ENCODE measurements at regions not wholly inside any gene's neighbourhood (a gene's known extent, or its start where the extent isn't known, plus 50 kb on each side); places are given as distances from the start of the nearest gene placed in this dataset.

DNA sequence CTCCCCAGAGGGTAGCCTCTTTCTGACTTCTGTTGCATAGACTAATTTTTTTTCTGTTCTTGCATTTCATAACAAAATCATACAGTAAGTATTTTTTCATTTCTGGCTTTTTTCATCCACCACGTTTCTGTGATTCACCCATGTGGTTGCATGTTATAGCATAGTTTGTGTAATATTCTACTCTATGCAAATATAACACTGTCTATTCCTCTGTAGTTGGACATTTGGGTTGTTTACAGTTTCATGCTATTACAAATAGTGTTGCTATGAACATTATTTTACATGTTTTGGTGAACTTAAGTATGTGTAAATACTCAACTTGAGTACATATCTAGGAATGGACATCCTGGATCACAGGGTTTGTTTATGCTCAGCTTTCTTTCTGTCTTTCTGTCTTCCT is 187.2 kb upstream of the KCNG1 start:
- Histone ChIP-seq H2AFZ (ENCODE audit: control insufficient read depth, low read length) (no peak overlapping the region), H3K27me3 (ENCODE audit: control insufficient read depth, extremely low read depth, insufficient read depth, low read length) (peaks cover 7% of the 10 kb centered on the region), H4K20me1 (ENCODE audit: control insufficient read depth, extremely low read depth, insufficient read depth, low read length) (no peaks in the 10 kb centered on the region), H3K9me1 (ENCODE audit: control insufficient read depth, extremely low read depth, insufficient read depth, low read length) (no peaks in the 10 kb centered on the region), H3K36me3 (ENCODE audit: control insufficient read depth in 2 of 2, extremely low read depth in 1 of 2, insufficient read depth in 2 of 2, low read length in 2 of 2) (no peaks in the 10 kb centered on the region), H3K9me3 (ENCODE audit: control insufficient read depth, low read depth, low read length) (no peaks in the 10 kb centered on the region), H3K9ac (ENCODE audit: control insufficient read depth, extremely low read depth, insufficient read depth, low read length) (no peak overlapping the region), H3K27ac (ENCODE audit: control insufficient read depth, insufficient read depth, low read length) (no peak overlapping the region), H3K79me2 (ENCODE audit: control insufficient read depth, insufficient read depth, low read length) (no peaks in the 10 kb centered on the region), H3K4me2 (ENCODE audit: control insufficient read depth, extremely low read depth, insufficient read depth, low read depth, low read length) (no peak overlapping the region), H3K4me3 (ENCODE audit: control insufficient read depth in 2 of 3, extremely low read depth in 1 of 3, insufficient read depth in 2 of 3, low read depth in 1 of 3, low read length in 3 of 3) (no peak overlapping the region), H3K4me1 (ENCODE audit: control insufficient read depth, extremely low read depth, insufficient read depth, low read length) (peaks cover 7% of the 10 kb centered on the region)
- TF ChIP-seq, protein P1, sequence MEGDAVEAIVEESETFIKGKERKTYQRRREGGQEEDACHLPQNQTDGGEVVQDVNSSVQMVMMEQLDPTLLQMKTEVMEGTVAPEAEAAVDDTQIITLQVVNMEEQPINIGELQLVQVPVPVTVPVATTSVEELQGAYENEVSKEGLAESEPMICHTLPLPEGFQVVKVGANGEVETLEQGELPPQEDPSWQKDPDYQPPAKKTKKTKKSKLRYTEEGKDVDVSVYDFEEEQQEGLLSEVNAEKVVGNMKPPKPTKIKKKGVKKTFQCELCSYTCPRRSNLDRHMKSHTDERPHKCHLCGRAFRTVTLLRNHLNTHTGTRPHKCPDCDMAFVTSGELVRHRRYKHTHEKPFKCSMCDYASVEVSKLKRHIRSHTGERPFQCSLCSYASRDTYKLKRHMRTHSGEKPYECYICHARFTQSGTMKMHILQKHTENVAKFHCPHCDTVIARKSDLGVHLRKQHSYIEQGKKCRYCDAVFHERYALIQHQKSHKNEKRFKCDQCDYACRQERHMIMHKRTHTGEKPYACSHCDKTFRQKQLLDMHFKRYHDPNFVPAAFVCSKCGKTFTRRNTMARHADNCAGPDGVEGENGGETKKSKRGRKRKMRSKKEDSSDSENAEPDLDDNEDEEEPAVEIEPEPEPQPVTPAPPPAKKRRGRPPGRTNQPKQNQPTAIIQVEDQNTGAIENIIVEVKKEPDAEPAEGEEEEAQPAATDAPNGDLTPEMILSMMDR (optimal IDR thresholded peaks at IDR 0.05 in 1 of 3, IDR thresholded peaks at IDR 0.05 in 1 of 3, conservative IDR thresholded peaks at IDR 0.05 in 1 of 3; ENCODE audit: extremely low read depth in 1 of 3, insufficient read depth in 2 of 3, low read length in 3 of 3): no peak
- no peak for TF ChIP-seq EZH2 (IDR thresholded peaks at IDR 0.05; ENCODE audit: low read length)
- dilution Hi-C loops (cut with MboI; ENCODE audit: extremely low pct_ligation_motif_present, low sequenced_read_pairs): no loop called here
- no peak for DNase-seq (ENCODE audit: low read depth, low spot score)
- no peak for FAIRE-seq

DNA sequence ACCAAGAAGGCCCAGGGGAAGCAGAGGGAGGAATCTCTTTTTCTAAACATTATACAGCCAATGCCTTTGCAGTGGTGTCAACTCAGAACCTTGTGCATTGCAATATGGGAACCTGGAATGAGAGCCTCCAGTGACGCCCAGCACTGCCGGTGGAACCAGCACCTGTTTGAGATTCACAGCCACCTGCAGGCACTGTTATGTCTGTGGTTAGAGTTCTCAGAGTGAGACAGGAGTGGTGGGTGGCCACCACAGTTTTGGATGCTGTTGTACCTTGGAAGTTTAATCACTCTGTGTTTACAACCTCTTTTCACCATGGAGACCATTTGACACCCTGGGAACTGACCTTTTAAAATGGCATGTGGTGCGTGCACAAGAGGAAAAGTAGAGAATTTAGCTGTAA is 185.3 kb upstream of the KCNG1 start:
- no peak for DNase-seq (ENCODE audit: low read depth, low spot score)
- Histone ChIP-seq H3K4me1 (ENCODE audit: control insufficient read depth, extremely low read depth, insufficient read depth, low read length) (peaks cover 7% of the 10 kb centered on the region), H3K9me3 (ENCODE audit: control insufficient read depth, low read depth, low read length) (no peaks in the 10 kb centered on the region), H3K9ac (ENCODE audit: control insufficient read depth, extremely low read depth, insufficient read depth, low read length) (no peak overlapping the region), H4K20me1 (ENCODE audit: control insufficient read depth, extremely low read depth, insufficient read depth, low read length) (no peaks in the 10 kb centered on the region), H3K79me2 (ENCODE audit: control insufficient read depth, insufficient read depth, low read length) (no peaks in the 10 kb centered on the region), H3K4me3 (ENCODE audit: control insufficient read depth in 2 of 3, extremely low read depth in 1 of 3, insufficient read depth in 2 of 3, low read depth in 1 of 3, low read length in 3 of 3) (no peak overlapping the region), H3K9me1 (ENCODE audit: control insufficient read depth, extremely low read depth, insufficient read depth, low read length) (no peaks in the 10 kb centered on the region), H3K36me3 (ENCODE audit: control insufficient read depth in 2 of 2, extremely low read depth in 1 of 2, insufficient read depth in 2 of 2, low read length in 2 of 2) (no peaks in the 10 kb centered on the region), H3K4me2 (ENCODE audit: control insufficient read depth, extremely low read depth, insufficient read depth, low read depth, low read length) (no peak overlapping the region), H3K27ac (ENCODE audit: control insufficient read depth, insufficient read depth, low read length) (no peak overlapping the region), H2AFZ (ENCODE audit: control insufficient read depth, low read length) (no peak overlapping the region), H3K27me3 (ENCODE audit: control insufficient read depth, extremely low read depth, insufficient read depth, low read length) (peaks cover 8% of the 10 kb centered on the region)
- dilution Hi-C loops (cut with MboI; ENCODE audit: extremely low pct_ligation_motif_present, low sequenced_read_pairs): no loop called here
- FAIRE-seq: no peak
- TF ChIP-seq EZH2 (IDR thresholded peaks at IDR 0.05; ENCODE audit: low read length): no peak
- TF ChIP-seq, protein P1 (optimal IDR thresholded peaks at IDR 0.05 in 1 of 3, IDR thresholded peaks at IDR 0.05 in 1 of 3, conservative IDR thresholded peaks at IDR 0.05 in 1 of 3; ENCODE audit: extremely low read depth in 1 of 3, insufficient read depth in 2 of 3, low read length in 3 of 3): no peak
